ENCODE measurements at regions not wholly inside any gene's neighbourhood (a gene's known extent, or its start where the extent isn't known, plus 50 kb on each side); places are given as distances from the start of the nearest gene placed in this dataset.

- no peak overlapping the region for H3K4me3 ChIP-seq (ENCODE audit: low read depth, low read length)
- TF ChIP-seq, protein P1, sequence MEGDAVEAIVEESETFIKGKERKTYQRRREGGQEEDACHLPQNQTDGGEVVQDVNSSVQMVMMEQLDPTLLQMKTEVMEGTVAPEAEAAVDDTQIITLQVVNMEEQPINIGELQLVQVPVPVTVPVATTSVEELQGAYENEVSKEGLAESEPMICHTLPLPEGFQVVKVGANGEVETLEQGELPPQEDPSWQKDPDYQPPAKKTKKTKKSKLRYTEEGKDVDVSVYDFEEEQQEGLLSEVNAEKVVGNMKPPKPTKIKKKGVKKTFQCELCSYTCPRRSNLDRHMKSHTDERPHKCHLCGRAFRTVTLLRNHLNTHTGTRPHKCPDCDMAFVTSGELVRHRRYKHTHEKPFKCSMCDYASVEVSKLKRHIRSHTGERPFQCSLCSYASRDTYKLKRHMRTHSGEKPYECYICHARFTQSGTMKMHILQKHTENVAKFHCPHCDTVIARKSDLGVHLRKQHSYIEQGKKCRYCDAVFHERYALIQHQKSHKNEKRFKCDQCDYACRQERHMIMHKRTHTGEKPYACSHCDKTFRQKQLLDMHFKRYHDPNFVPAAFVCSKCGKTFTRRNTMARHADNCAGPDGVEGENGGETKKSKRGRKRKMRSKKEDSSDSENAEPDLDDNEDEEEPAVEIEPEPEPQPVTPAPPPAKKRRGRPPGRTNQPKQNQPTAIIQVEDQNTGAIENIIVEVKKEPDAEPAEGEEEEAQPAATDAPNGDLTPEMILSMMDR (IDR thresholded peaks at IDR 0.05; ENCODE audit: borderline replicate concordance, insufficient read depth, low read depth, low read length): no peak
These were observed 375.7 kb upstream of the DAB1 start for GRCh38 chr1:57799490-57800115.

DNA sequence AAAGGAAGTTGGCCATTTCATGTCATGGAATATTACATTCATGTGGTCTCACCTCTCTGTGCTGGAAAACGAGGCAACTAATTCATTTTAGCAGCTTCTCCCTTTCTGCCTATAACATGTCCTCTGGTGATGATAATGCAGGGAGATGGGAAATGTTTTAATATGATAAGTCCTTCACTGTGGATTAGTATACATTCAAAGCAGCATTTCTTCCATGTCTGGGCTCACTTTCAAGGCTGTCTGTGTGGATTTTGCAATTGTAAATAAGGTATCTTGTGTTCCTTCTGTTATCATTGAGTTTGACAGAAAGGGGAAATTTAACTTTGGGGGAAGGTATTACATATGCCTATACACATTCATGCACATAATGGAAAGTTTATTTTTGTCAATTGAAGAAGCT lies 374.7 kb upstream of the DAB1 start:
- TF ChIP-seq, protein P1 (IDR thresholded peaks at IDR 0.05; ENCODE audit: borderline replicate concordance, insufficient read depth, low read depth, low read length): no peak

GRCh38 chr1:57797084-57797483 lies 373.2 kb upstream of the DAB1 start:
- H3K4me3 ChIP-seq (ENCODE audit: low read depth, low read length): no peak overlapping the region
- TF ChIP-seq, protein P1 (IDR thresholded peaks at IDR 0.05; ENCODE audit: borderline replicate concordance, insufficient read depth, low read depth, low read length): no peak

More for the DNA sequence above, 374.7 kb upstream of the DAB1 start:
- no peak overlapping the region for H3K4me3 ChIP-seq (ENCODE audit: low read depth, low read length)

DNA sequence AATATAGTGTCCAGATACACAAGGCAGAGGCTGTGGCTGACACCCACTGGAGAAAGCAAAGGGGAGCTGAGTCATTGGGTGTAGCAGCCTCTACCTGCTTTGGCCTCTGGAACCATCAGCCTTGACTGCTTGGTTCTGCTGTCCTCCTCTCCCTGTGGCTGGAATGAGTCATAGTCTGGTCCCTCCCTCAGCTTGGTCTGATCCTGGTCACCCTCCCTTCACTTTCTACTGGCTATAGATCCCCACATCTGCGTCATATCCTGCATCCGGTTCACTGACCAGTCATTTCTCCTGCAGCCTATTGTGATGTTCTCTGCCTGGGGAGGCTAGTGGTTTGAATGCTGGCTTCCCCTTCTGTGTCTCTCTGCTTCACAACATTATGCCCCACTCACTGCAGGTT lies 372.8 kb upstream of the DAB1 start:
- H3K4me3 ChIP-seq (ENCODE audit: low read depth, low read length): no peak overlapping the region
- TF ChIP-seq, protein P1 (IDR thresholded peaks at IDR 0.05; ENCODE audit: borderline replicate concordance, insufficient read depth, low read depth, low read length): no peak

DNA sequence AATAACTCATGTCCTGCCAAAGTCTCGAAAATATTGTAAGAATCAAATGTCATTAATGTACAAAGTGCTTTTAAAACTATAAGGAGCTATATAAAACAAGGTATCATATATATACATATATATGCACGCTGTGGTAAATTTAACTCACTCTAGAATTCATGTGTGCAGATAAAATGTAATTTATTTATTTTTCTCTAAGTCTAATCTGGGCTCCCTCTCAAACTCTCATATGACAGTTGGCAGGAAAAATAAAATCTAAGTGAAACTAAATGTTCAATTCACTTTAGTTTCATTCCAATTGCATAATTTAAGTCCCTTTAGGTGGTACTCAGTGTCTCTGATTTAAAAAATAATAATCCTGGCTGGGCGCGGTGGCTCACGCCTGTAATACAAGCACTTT lies 372.0 kb upstream of the DAB1 start:
- TF ChIP-seq, protein P1 (IDR thresholded peaks at IDR 0.05; ENCODE audit: borderline replicate concordance, insufficient read depth, low read depth, low read length): no peak
- no peak overlapping the region for H3K4me3 ChIP-seq (ENCODE audit: low read depth, low read length)

DNA sequence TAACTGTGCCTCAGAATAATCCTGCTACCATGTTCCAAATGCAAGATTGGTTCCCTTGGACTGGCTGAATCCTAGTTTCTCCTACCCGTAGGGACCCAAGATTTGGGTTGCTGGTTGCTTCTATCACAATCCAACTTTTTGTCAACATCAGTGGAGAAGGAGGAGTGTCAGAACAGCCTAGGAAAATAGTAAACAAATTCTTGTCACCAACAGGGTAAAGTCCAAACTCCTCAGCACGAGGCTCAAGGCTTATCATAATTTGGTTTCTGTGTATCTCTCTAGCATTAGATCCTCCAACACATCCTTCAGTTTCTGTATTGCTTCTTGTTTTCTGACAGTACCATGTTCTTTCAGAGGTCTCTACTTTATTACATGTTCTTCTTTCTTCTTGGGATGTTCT lies 370.2 kb upstream of the DAB1 start:
- TF ChIP-seq, protein P1 (IDR thresholded peaks at IDR 0.05; ENCODE audit: borderline replicate concordance, insufficient read depth, low read depth, low read length): no peak
- H3K4me3 ChIP-seq (ENCODE audit: low read depth, low read length): no peak overlapping the region

DNA sequence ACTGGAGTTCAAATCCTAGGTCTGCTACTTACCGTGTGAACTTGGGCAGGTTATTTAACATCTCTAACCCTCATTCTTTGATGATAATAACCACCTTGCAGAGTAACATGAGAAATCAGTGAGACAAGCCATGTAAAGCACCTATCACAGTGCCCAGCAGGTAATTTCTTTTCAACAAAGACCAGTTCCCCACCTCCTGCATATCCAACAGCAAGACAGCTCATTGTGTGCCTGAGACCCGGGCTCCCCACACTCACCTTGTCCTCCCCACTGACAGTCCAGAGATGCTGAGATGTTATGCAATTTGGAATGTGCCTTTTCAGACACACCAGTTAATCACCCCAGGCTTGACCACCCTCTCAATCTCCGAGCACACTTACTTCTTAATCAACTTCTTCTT lies 367.6 kb upstream of the DAB1 start:
- TF ChIP-seq, protein P1 (IDR thresholded peaks at IDR 0.05; ENCODE audit: borderline replicate concordance, insufficient read depth, low read depth, low read length): no peak

More for the DNA sequence above, 367.6 kb upstream of the DAB1 start:
- no peak overlapping the region for H3K4me3 ChIP-seq (ENCODE audit: low read depth, low read length)
